OCI-LY3 (cell line): ENCODE measurements at regions not wholly inside any gene's neighbourhood (a gene's known extent, or its start where the extent isn't known, plus 50 kb on each side); places are given as distances from the start of the nearest gene placed in this dataset.

Source experiments
- H2AFZ ChIP-seq: fragments of 200-600, 300-600 bp; shearing (Covaris generic); 2 replicates; pipeline ENCODE4 v1.6.0; 2014; ENCODE audit warnings: antibody characterized with exemption, low read depth, low read length
- H3K27ac ChIP-seq: fragments of 200-600, 300-600 bp; sonication (generic); 2 replicates; pipeline ENCODE4 v1.5.1; 2014; ENCODE audit warnings: mild to moderate bottlenecking, low read length, moderate library complexity, mixed read lengths
- H3K27me3 ChIP-seq: fragments of 200-600, 300-600 bp; sonication (generic); 2 replicates; pipeline ENCODE4 v1.6.1; 2014; ENCODE audit warnings: low read depth, low read length, mixed read lengths
- H3K36me3 ChIP-seq: fragments of 200-600, 300-600 bp; sonication (generic); replicated peaks from 2 replicates; pipeline ENCODE3; 2014; ENCODE audit warnings: low read depth, low read length, mixed read lengths
- H3K4me1 ChIP-seq: fragments of 300-600, 200-600 bp; sonication (generic); 2 replicates; pipeline ENCODE4 v1.6.1; 2014; ENCODE audit warnings: low read length, mixed read lengths
- H3K4me2 ChIP-seq: fragments of 200-600, 300-600 bp; sonication (generic); 2 replicates; pipeline ENCODE4 v1.6.1; 2014; ENCODE audit warnings: low read length, mixed read lengths
- H3K4me3 ChIP-seq: fragments of 300-600, 200-600 bp; sonication (generic); 2 replicates; pipeline ENCODE4 v1.5.1; 2014; ENCODE audit warnings: antibody characterized with exemption, mild to moderate bottlenecking, low read length, moderate library complexity
- H3K79me2 ChIP-seq: fragments of 300-600, 200-600 bp; shearing (Covaris generic); 2 replicates; pipeline ENCODE4 v1.6.1; 2014; ENCODE audit warnings: mild to moderate bottlenecking, low read length, mixed read lengths
- H3K9ac ChIP-seq: fragments of 300-600, 200-600 bp; shearing (Covaris generic); 2 replicates; pipeline ENCODE4 v1.6.0; 2014; ENCODE audit warnings: mild to moderate bottlenecking, low read length, moderate library complexity
- H3K9me3 ChIP-seq: fragments of 200-600, 300-600 bp; shearing (Covaris generic); 2 replicates; pipeline ENCODE4 v1.6.1; 2014; ENCODE audit warnings: low read length, mixed read lengths; ENCODE audit not compliant: insufficient read depth
- H4K20me1 ChIP-seq: fragments of 200-600, 300-600 bp; sonication (generic); 2 replicates; pipeline ENCODE4 v1.6.1; 2016; ENCODE audit warnings: low read length, mixed read lengths; ENCODE audit not compliant: insufficient read depth
- CTCF ChIP-seq: fragments of 200-600, 300-600 bp; sonication (generic); IDR thresholded peaks from 2 replicates; pipeline ENCODE4 v1.5.1; 2014; ENCODE audit warnings: antibody characterized with exemption, low read length, low read depth
- EZH2phosphoT487 ChIP-seq: fragments of 200-600 bp; shearing (Covaris generic); IDR thresholded peaks from 2 replicates; pipeline ENCODE4 v1.6.1; 2018; ENCODE audit warnings: antibody characterized with exemption, mixed run types, low read depth

- H2AFZ ChIP-seq: no peak overlapping the region
- no peak overlapping the region for H3K27ac ChIP-seq
- no peak overlapping the region for H3K9ac ChIP-seq
- TF ChIP-seq CTCF (no peak), EZH2phosphoT487 (no peak)
- no peaks in the 10 kb centered on the region for H3K27me3 ChIP-seq
- no peaks in the 10 kb centered on the region for H3K79me2 ChIP-seq
- H4K20me1 ChIP-seq: no peaks in the 10 kb centered on the region
- H3K4me1 ChIP-seq: no peaks in the 10 kb centered on the region
- no peaks in the 10 kb centered on the region for H3K9me3 ChIP-seq
- no peak overlapping the region for H3K4me2 ChIP-seq
- H3K36me3 ChIP-seq: no peaks in the 10 kb centered on the region
- H3K4me3 ChIP-seq: no peak overlapping the region
Measured at GRCh38 chr1:29448456-29449235, 212.3 kb downstream of the PTPRU start.

- TF ChIP-seq CTCF (no peak), EZH2phosphoT487 (no peak)
- Histone ChIP-seq H3K79me2 (no peaks in the 10 kb centered on the region), H2AFZ (no peak overlapping the region), H3K27ac (no peak overlapping the region), H3K27me3 (no peaks in the 10 kb centered on the region), H3K9ac (no peak overlapping the region), H3K4me2 (no peak overlapping the region), H3K9me3 (no peaks in the 10 kb centered on the region), H3K36me3 (no peaks in the 10 kb centered on the region), H3K4me3 (no peak overlapping the region), H3K4me1 (no peaks in the 10 kb centered on the region), H4K20me1 (no peaks in the 10 kb centered on the region)
Measured at GRCh38 chr1:29447368-29447767, 211.0 kb downstream of the PTPRU start.

GRCh38 chr1:29444782-29445729 lies 208.7 kb downstream of the PTPRU start:
- Histone ChIP-seq H3K79me2 (no peaks in the 10 kb centered on the region), H3K4me2 (no peak overlapping the region), H3K27ac (no peak overlapping the region), H4K20me1 (no peaks in the 10 kb centered on the region), H3K36me3 (no peaks in the 10 kb centered on the region), H2AFZ (no peak overlapping the region), H3K9ac (no peak overlapping the region), H3K9me3 (no peaks in the 10 kb centered on the region), H3K4me3 (no peak overlapping the region), H3K27me3 (0 out of 2 replicates have a peak, but pooled peaks cover 4% of the 10 kb centered on the region), H3K4me1 (no peaks in the 10 kb centered on the region)
- no peak for TF ChIP-seq EZH2phosphoT487
- no peak for TF ChIP-seq CTCF
